ENCODE measurements at regions not wholly inside any gene's neighbourhood (a gene's known extent, or its start where the extent isn't known, plus 50 kb on each side); places are given as distances from the start of the nearest gene placed in this dataset.

- DNase-seq (ENCODE audit: low read depth in 2 of 3, low spot score in 2 of 3), result no peak
Measured at GRCh38 chr6:156163311-156163710, 613.9 kb upstream of the ARID1B start.

GRCh38 chr6:156161471-156161870 is 615.7 kb upstream of the ARID1B start:
- no peak for DNase-seq (ENCODE audit: low read depth in 2 of 3, low spot score in 2 of 3)

DNA sequence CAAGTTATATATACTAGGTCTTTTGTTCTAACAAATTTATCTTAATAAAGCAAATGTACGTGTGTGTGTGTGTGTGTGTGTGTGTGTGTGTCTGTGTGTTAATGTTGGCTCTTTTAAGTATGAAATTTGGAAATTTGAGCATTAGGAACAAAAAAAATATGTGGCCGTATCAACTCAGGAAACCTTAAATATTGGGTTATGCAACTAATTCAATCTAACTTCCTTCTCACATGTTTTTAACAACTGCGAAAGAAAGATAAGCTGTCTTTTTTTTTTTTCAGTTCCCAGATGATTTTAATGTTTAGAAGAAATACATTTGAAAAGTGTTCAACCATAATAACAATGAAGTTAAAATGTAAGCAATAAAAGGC is 616.4 kb upstream of the ARID1B start:
- DNase-seq (ENCODE audit: low read depth in 2 of 3, low spot score in 2 of 3), result no peak

GRCh38 chr6:156160007-156160794 is 617.0 kb upstream of the ARID1B start:
- DNase-seq (ENCODE audit: low read depth in 2 of 3, low spot score in 2 of 3), result no peak

DNA sequence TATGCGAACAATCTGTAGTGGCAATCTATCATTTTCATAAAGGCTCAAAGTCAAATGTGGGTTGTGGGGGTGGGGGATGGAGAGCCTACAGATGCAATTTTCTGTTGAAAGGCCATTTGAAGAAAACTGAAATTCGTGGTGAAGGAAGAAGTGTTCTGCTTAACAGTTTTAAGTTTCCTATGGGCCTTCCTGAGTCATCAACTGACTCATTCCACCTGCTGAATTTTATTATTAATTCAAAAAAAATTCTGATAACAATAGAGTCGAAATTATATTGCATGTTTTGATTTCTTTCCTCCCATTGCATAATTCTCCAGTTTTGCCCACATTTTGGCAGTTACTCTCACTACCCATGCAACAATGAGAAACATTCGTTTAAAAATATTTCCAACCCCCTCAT is 622.3 kb upstream of the ARID1B start:
- DNase-seq (ENCODE audit: low read depth in 2 of 3, low spot score in 2 of 3), result no peak

GRCh38 chr6:156150391-156150790 is 626.8 kb upstream of the ARID1B start:
- DNase-seq (ENCODE audit: low read depth in 2 of 3, low spot score in 2 of 3), result no peak

DNA sequence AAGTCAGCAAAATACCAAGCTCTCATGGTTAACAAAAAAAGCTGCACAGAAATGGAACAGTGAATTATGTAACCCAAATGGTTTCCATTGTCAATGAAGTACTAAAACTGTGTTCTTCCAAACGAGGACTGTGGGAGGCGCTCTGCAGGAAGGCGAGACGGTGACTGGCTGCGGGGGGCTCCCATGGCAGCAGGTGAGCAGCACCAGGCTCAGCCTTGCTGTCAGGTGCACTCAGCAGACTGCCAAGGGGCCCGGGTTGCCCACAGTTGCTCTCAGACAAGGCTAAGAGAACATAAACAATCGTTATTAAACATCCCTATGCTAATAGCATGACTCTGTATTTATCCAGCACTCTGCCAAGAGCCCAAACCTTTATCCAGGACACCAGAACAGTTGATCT is 630.3 kb upstream of the ARID1B start:
- DNase-seq (ENCODE audit: low read depth in 2 of 3, low spot score in 2 of 3), result no peak

GRCh38 chr6:156131221-156131903 is 645.8 kb upstream of the ARID1B start:
- no peak for DNase-seq (ENCODE audit: low read depth in 2 of 3, low spot score in 2 of 3)

GRCh38 chr6:156126535-156126934 is 650.6 kb upstream of the ARID1B start:
- no peak for DNase-seq (ENCODE audit: low read depth in 2 of 3, low spot score in 2 of 3)

DNA sequence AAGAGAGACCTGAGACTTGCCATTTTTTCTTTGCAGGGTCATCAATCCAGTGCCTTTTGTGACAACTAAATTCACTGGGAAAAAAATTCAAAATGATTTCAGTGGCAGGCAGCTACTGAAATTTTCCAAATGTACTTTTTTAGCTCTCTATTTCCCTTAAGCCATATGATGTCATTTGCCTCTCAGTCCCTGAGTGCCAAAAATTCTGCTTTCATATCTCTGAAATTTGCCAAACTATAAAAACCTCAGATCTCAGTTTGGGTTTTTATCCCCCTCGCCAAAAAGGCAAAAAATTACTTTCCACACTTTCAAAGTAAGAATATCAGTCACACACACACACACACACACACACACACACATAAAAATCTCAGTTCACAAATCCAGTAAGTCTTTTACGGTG is 651.3 kb upstream of the ARID1B start:
- no peak for DNase-seq (ENCODE audit: low read depth in 2 of 3, low spot score in 2 of 3)

GRCh38 chr6:156123731-156124130 is 653.4 kb upstream of the ARID1B start:
- no peak for DNase-seq (ENCODE audit: low read depth in 2 of 3, low spot score in 2 of 3)

DNA sequence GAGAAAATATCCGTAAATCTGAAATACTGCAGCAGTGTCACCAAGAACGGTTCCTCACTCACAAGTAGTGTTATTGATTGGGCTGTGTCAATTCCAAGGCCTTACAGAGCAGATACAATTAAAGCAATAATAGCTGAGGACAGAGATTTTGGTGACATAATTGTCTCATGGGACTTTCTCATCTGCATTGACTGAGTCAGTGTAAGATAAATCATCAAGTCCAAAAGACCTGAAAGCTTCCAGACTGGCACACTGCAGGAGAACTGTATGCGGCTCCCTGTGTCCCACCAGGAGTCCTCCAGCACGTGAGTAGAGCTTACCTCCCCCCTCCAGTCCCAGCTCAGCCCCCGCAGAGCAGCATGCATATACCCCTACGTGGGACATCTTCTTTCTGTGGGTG is 655.2 kb upstream of the ARID1B start:
- no peak for DNase-seq (ENCODE audit: low read depth in 2 of 3, low spot score in 2 of 3)

DNA sequence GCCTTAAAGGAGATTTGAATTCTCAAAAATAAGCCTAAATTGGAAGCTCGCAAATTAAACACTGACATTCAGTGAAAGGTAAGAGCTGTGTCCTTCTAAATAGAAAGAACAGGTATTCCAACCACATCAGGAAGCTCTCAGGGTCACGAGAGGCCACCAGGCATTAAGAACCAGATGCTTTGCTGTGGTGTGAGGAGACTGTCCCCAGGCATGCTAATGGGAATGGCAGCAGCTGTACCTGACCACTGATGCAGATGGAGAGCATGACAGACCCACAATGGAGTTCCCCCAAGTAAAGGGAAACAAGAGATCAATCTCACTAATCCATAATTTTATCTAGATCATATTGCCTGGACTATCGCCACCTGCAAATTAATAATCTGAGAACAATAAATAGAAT is 658.9 kb upstream of the NOX3 start:
- no peak for DNase-seq (ENCODE audit: low read depth in 2 of 3, low spot score in 2 of 3)

- no peak for DNase-seq (ENCODE audit: low read depth in 2 of 3, low spot score in 2 of 3)
Measured at GRCh38 chr6:156113631-156114030, 658.0 kb upstream of the NOX3 start.

GRCh38 chr6:156111913-156112312 is 656.3 kb upstream of the NOX3 start:
- DNase-seq (ENCODE audit: low read depth in 2 of 3, low spot score in 2 of 3), result no peak

DNA sequence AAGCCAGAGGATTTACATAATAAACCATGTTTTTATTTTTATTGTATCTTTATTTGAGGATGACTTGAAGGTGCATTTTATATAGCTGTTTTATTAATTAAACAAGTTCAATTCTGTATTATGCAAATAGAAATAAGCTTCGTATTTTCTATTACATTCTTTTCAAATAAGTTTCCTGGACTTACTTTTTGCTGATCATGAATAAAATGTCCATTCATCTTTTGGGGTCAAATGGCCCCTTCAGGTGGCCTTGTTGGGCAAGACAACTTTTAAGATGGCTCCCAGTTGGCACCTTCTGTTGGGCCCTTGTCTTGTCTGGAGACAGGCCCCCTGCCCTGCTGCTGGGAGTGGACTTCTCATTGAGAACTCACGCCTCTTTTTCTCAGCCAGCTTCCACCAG is 654.6 kb upstream of the NOX3 start:
- DNase-seq (ENCODE audit: low read depth in 2 of 3, low spot score in 2 of 3), result no peak

GRCh38 chr6:156109713-156110112 is 654.1 kb upstream of the NOX3 start:
- no peak for DNase-seq (ENCODE audit: low read depth in 2 of 3, low spot score in 2 of 3)

DNA sequence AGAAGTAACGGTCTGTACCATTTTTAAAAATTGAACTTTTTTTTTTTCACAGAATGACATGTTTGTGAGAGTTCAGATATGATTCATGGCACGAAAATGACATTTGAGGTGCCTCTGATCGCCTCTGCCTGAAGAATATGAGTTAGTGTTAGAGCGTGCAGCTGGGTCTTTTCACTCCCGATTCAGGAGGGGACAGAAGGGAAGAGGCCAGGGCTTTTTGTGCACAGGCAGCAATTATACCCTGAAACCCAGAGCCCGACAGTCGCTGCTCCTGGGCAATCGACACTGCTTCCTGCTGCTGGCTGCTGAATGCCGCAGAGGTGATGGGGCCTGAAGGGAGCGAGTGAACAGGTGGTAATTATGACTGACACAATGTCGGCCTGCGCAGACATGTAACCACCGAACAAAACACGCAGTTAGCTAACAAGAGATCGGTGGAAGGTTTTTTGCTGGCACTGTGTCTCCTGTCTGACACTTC is 652.0 kb upstream of the NOX3 start:
- DNase-seq (ENCODE audit: low read depth in 2 of 3, low spot score in 2 of 3), result no peak

GRCh38 chr6:156102129-156102528 is 646.5 kb upstream of the NOX3 start:
- no peak for DNase-seq (ENCODE audit: low read depth in 2 of 3, low spot score in 2 of 3)

DNA sequence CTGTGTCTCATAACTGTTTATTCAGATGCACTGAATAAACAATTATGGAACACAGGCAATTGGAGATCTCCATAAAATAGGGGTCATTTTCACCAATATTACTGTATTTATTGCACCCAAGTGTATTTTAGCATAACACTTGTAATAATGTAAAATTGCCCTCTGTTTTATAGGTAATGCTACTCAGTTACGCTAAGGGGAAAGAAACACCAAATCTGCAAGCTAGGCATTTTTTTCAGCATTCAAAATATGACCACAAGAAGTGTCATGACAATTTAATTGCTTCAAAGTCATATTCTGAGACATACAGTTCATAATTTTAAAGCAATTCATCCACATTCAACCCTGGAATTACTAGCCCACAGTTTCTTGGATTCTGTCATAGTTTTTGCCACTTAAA is 643.2 kb upstream of the NOX3 start:
- no peak for DNase-seq (ENCODE audit: low read depth in 2 of 3, low spot score in 2 of 3)

- DNase-seq (ENCODE audit: low read depth in 2 of 3, low spot score in 2 of 3), result no peak
Measured at GRCh38 chr6:156087487-156087886, 631.8 kb upstream of the NOX3 start.

GRCh38 chr6:156082012-156082411 is 626.4 kb upstream of the NOX3 start:
- no peak for DNase-seq (ENCODE audit: low read depth in 2 of 3, low spot score in 2 of 3)

DNA sequence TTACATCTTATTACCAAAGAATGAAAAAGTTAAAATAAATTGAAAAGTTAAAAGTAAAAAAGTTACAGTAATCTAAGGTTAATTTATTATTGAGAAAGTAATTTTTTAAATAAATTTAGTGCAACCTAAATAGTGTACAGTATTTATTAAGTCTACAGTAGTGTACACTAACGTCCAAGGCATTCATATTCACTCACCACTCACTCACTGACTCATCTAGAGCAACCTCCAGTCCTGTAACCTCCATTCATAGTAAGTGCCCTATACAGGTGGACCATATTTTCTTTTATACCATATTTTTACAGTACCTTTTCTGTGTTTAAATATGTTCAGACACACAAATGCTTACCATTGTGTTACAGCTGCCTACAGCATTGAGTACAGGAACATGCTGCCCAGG is 624.7 kb upstream of the NOX3 start:
- no peak for DNase-seq (ENCODE audit: low read depth in 2 of 3, low spot score in 2 of 3)
